ENCODE measurements at regions not wholly inside any gene's neighbourhood (a gene's known extent, or its start where the extent isn't known, plus 50 kb on each side); places are given as distances from the start of the nearest gene placed in this dataset.
A peak's percentile ranks its signal among the peaks of the same experiment; 100 is the strongest.

DNA sequence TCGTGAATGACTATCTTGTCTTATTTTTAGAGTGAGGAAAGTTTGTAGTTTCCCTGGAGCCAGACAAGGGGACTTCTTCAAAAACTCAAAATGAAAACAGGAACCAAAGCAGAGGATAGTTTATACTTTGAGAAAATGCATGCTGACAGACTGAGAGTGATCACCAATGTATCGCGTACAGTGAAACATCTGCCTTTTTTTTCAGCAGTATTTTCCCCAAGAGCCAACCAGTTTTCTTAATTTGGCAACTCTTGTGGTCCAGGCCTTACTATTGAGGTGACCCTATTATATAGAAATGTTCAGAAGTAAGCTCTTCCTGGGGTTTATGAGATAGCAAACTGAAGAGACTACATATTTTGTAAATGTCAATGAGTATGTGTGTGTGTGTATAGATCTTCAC is 153.7 kb upstream of the VRK2 start:
- no peak overlapping the region for H3K27ac ChIP-seq
- H3K27me3 ChIP-seq, result no peaks in the 10 kb centered on the region
- ATAC-seq (peak in 1 of 4 donors; percentile 25), DNase-seq (no peak)
- no peak for TF ChIP-seq POLR2A (IDR thresholded peaks at IDR 0.05)
- TF ChIP-seq, protein P1, sequence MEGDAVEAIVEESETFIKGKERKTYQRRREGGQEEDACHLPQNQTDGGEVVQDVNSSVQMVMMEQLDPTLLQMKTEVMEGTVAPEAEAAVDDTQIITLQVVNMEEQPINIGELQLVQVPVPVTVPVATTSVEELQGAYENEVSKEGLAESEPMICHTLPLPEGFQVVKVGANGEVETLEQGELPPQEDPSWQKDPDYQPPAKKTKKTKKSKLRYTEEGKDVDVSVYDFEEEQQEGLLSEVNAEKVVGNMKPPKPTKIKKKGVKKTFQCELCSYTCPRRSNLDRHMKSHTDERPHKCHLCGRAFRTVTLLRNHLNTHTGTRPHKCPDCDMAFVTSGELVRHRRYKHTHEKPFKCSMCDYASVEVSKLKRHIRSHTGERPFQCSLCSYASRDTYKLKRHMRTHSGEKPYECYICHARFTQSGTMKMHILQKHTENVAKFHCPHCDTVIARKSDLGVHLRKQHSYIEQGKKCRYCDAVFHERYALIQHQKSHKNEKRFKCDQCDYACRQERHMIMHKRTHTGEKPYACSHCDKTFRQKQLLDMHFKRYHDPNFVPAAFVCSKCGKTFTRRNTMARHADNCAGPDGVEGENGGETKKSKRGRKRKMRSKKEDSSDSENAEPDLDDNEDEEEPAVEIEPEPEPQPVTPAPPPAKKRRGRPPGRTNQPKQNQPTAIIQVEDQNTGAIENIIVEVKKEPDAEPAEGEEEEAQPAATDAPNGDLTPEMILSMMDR (IDR thresholded peaks at IDR 0.05), result no peak
- no peaks in the 10 kb centered on the region for H3K9me3 ChIP-seq
- intact Hi-C loops (cut with DNase I), result no loop called here
- 50% methylated on average over 3 of the region's 3 CpGs for WGBS (ENCODE audit: insufficient coverage, low coverage, low lambda C conversion rate, missing lambda C conversion rate)
- no peak overlapping the region for H3K4me3 ChIP-seq
- no peaks in the 10 kb centered on the region for H3K36me3 ChIP-seq
- no peaks in the 10 kb centered on the region for H3K4me1 ChIP-seq

GRCh38 chr2:57893347-57893746 is 153.3 kb upstream of the VRK2 start:
- Histone ChIP-seq H3K36me3 (no peaks in the 10 kb centered on the region), H3K27ac (no peak overlapping the region), H3K27me3 (no peaks in the 10 kb centered on the region), H3K4me1 (no peaks in the 10 kb centered on the region), H3K4me3 (no peak overlapping the region), H3K9me3 (no peaks in the 10 kb centered on the region)
- no peak for ATAC-seq
- 80% methylated on average over 6 of the region's 6 CpGs for WGBS (ENCODE audit: insufficient coverage, low coverage, low lambda C conversion rate, missing lambda C conversion rate)
- intact Hi-C loops (cut with DNase I), result no loop called here
- DNase-seq, result no peak
- TF ChIP-seq POLR2A (IDR thresholded peaks at IDR 0.05), result no peak
- TF ChIP-seq, protein P1 (IDR thresholded peaks at IDR 0.05), result no peak

DNA sequence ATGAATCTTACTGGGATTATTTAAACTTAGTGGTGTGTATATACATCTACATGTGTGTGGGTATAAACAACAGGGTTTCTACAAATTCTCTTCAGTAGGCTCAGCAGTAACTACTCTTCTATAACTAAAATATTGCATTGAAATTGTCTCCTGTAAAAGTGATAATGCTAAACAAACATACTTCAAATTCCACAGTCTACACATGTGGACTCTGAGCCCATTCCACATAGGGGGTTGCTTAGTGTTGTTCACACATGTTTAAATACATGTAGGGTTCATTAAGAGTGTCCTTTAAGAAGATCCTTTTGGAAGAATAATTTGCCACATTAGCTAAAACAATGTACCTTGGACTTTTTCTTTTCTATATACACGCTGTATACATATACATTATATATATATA is 152.8 kb upstream of the VRK2 start:
- 86% methylated on average over 1 of the region's 1 CpG for WGBS (ENCODE audit: insufficient coverage, low coverage, low lambda C conversion rate, missing lambda C conversion rate)
- no peaks in the 10 kb centered on the region for H3K36me3 ChIP-seq
- no peaks in the 10 kb centered on the region for H3K4me1 ChIP-seq
- no peaks in the 10 kb centered on the region for H3K27me3 ChIP-seq
- H3K4me3 ChIP-seq, result no peak overlapping the region
- TF ChIP-seq, protein P1 (IDR thresholded peaks at IDR 0.05), result no peak
- TF ChIP-seq POLR2A (IDR thresholded peaks at IDR 0.05), result no peak
- H3K9me3 ChIP-seq, result no peaks in the 10 kb centered on the region
- DNase-seq (no peak), ATAC-seq (no peak)
- intact Hi-C loops (cut with DNase I), result no loop called here
- H3K27ac ChIP-seq, result no peak overlapping the region

DNA sequence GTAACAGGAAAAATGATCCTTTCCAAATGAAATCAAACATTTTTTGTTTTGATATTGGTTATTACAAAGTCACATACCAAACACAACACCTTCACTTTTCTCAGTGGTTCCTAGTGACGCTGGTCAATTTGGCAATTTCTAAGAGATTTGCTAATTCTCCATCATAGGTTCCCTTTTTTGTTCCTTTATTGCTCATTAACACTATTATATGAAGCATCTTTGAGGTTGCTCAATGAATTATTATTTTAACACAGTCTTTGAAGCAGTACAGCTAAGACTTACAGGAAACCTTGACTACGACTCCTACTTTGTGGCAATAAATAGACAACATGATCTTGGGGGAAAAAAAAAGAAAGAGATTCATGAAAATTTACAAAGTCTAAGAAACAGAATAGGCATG is 152.2 kb upstream of the VRK2 start:
- no peaks in the 10 kb centered on the region for H3K36me3 ChIP-seq
- no peak for TF ChIP-seq POLR2A (IDR thresholded peaks at IDR 0.05)
- TF ChIP-seq, protein P1 (IDR thresholded peaks at IDR 0.05), result no peak
- intact Hi-C loops (cut with DNase I), result no loop called here
- ATAC-seq (no peak), DNase-seq (no peak)
- no peak overlapping the region for H3K4me3 ChIP-seq
- H3K27ac ChIP-seq, result no peak overlapping the region
- WGBS (ENCODE audit: insufficient coverage, low coverage, low lambda C conversion rate, missing lambda C conversion rate), result 63% methylated on average over 2 of the region's 2 CpGs
- no peaks in the 10 kb centered on the region for H3K9me3 ChIP-seq
- no peaks in the 10 kb centered on the region for H3K27me3 ChIP-seq
- H3K4me1 ChIP-seq, result no peaks in the 10 kb centered on the region

DNA sequence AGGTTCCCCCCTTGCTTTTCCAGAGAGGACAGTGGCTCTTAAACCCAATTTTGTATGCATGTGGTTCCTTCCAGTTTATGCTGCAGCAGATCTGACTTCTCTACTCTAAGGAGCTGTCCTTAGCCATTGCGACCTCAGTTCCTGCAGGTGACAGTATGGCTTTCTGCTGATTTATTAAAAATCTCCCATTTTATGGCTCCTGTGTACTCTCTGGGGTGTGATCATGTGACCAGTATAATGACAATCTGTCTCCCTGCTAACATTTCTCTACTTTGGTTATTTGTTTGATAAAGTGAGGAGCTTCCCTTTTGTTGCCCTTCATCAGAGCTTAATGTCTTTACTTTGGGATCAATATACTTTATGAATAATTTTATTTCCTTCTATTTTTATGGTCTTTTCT is 148.7 kb upstream of the VRK2 start:
- ATAC-seq (no peak), DNase-seq (no peak)
- TF ChIP-seq POLR2A (IDR thresholded peaks at IDR 0.05), result no peak
- Histone ChIP-seq H3K27ac (no peak overlapping the region), H3K27me3 (no peaks in the 10 kb centered on the region), H3K9me3 (no peaks in the 10 kb centered on the region), H3K36me3 (no peaks in the 10 kb centered on the region), H3K4me1 (no peaks in the 10 kb centered on the region), H3K4me3 (no peak overlapping the region)
- WGBS (ENCODE audit: insufficient coverage, low coverage, low lambda C conversion rate, missing lambda C conversion rate), result 67% methylated on average over 1 of the region's 1 CpG
- intact Hi-C loops (cut with DNase I), result no loop called here
